SU-DHL-6 (cell line): ENCODE measurements at regions not wholly inside any gene's neighbourhood (a gene's known extent, or its start where the extent isn't known, plus 50 kb on each side); places are given as distances from the start of the nearest gene placed in this dataset.

Experiments
- H2AFZ ChIP-seq: fragments of 200-600 bp; sonication (generic); 2 replicates; pipeline ENCODE4 v1.6.1; 2014; ENCODE audit warnings: low read depth, mild to moderate bottlenecking, moderate library complexity, mixed read lengths, antibody characterized with exemption, low read length; ENCODE audit not compliant: severe bottlenecking
- H3F3A ChIP-seq: fragments of 200-600 bp; shearing (Covaris generic); 2 replicates; pipeline ENCODE4 v1.6.0; 2016; ENCODE audit warnings: antibody characterized with exemption, mild to moderate bottlenecking; ENCODE audit not compliant: insufficient read depth
- H3K27ac ChIP-seq: fragments of 200-600 bp; sonication (generic); 2 replicates; pipeline ENCODE4 v1.5.1; 2016; ENCODE audit warnings: low read depth, mild to moderate bottlenecking, low read length, moderate library complexity, mixed read lengths
- H3K27me3 ChIP-seq: fragments of 200-600 bp; sonication (generic), shearing (Covaris generic); 2 replicates; pipeline ENCODE4 v1.6.0; 2014; ENCODE audit warnings: mild to moderate bottlenecking, low read length
- H3K36me3 ChIP-seq: fragments of 200-600 bp; sonication (generic); 2 replicates; pipeline ENCODE4 v1.6.1; 2014; ENCODE audit warnings: mild to moderate bottlenecking, low read length, mixed read lengths
- H3K4me2 ChIP-seq: fragments of 300-600, 200-600 bp; shearing (Covaris generic), sonication (generic); 2 replicates; pipeline ENCODE4 v1.6.0; 2014; ENCODE audit warnings: low read length, low read depth, mild to moderate bottlenecking; ENCODE audit not compliant: poor library complexity, severe bottlenecking
- H3K4me3 ChIP-seq: fragments of 200-600 bp; sonication (generic); 2 replicates; pipeline ENCODE4 v1.5.1; 2014; ENCODE audit warnings: antibody characterized with exemption, low read length, mild to moderate bottlenecking, mixed read lengths; ENCODE audit not compliant: insufficient read depth, poor library complexity, severe bottlenecking
- H3K79me2 ChIP-seq: fragments of 200-600 bp; sonication (generic); 2 replicates; pipeline ENCODE4 v1.6.1; 2014; ENCODE audit warnings: mild to moderate bottlenecking, low read length, moderate library complexity; ENCODE audit not compliant: insufficient read depth
- H3K9ac ChIP-seq: fragments of 200-600 bp; sonication (generic); 2 replicates; pipeline ENCODE4 v1.7.0; 2014; ENCODE audit warnings: mild to moderate bottlenecking, low read length
- H3K9me2 ChIP-seq: fragments of 200-600 bp; sonication (generic); replicated peaks from 2 replicates; pipeline ENCODE4 v1.6.1; 2014; ENCODE audit warnings: low read length; ENCODE audit not compliant: insufficient read depth
- H3K9me3 ChIP-seq: fragments of 200-600 bp; sonication (generic); 2 replicates; pipeline ENCODE4 v1.6.1; 2014; ENCODE audit warnings: low read length, mixed read lengths; ENCODE audit not compliant: insufficient read depth
- H4K20me1 ChIP-seq: fragments of 200-600 bp; sonication (generic); 2 replicates; pipeline ENCODE4 v1.6.1; 2014; ENCODE audit warnings: low read depth, mild to moderate bottlenecking, antibody characterized with exemption, low read length, moderate library complexity, mixed read lengths
- CTCF ChIP-seq: fragments of 200-600 bp; sonication (generic); IDR thresholded peaks from one replicate; pipeline ENCODE4 v1.5.1; 2017; ENCODE audit warnings: antibody characterized with exemption, mild to moderate bottlenecking, low read length, moderate library complexity; ENCODE audit not compliant: insufficient read depth, poor library complexity, severe bottlenecking
- EZH2phosphoT487 ChIP-seq: fragments of 200-600 bp; sonication (generic), shearing (Covaris generic); conservative IDR thresholded peaks from 2 replicates; pipeline ENCODE4 v1.6.1; 2018; ENCODE audit warnings: mild to moderate bottlenecking, antibody characterized with exemption, low read length, moderate library complexity, mixed read lengths

GRCh38 chr14:104262515-104263514, 124.4 kb downstream of the KIF26A start:
- Histone ChIP-seq H2AFZ (no peak overlapping the region), H3K27me3 (no peaks in the 10 kb centered on the region), H3K79me2 (no peaks in the 10 kb centered on the region), H3K4me2 (no peak overlapping the region), H3K9me3 (no peaks in the 10 kb centered on the region), H3F3A (no peaks in the 10 kb centered on the region), H3K4me3 (no peak overlapping the region), H3K9ac (no peak overlapping the region), H3K36me3 (no peaks in the 10 kb centered on the region), H3K9me2 (no peaks in the 10 kb centered on the region), H4K20me1 (no peaks in the 10 kb centered on the region), H3K27ac (no peak overlapping the region)
- TF ChIP-seq EZH2phosphoT487 (no peak), CTCF (no peak)

- Histone ChIP-seq H3K4me3 (no peak overlapping the region), H3K27ac (no peak overlapping the region), H3K9ac (no peak overlapping the region), H4K20me1 (no peaks in the 10 kb centered on the region), H3K36me3 (no peaks in the 10 kb centered on the region), H2AFZ (no peak overlapping the region), H3F3A (no peaks in the 10 kb centered on the region), H3K9me3 (no peaks in the 10 kb centered on the region), H3K4me2 (no peak overlapping the region), H3K27me3 (no peaks in the 10 kb centered on the region), H3K9me2 (no peaks in the 10 kb centered on the region), H3K79me2 (no peaks in the 10 kb centered on the region)
- no peak for TF ChIP-seq CTCF
- TF ChIP-seq EZH2phosphoT487: no peak
Observed at GRCh38 chr14:104263675-104264358, 125.4 kb downstream of the KIF26A start.

GRCh38 chr14:104264495-104265265, 126.3 kb downstream of the KIF26A start:
- Histone ChIP-seq H3K36me3 (no peaks in the 10 kb centered on the region), H3K9me2 (no peaks in the 10 kb centered on the region), H3K4me2 (no peak overlapping the region), H2AFZ (no peak overlapping the region), H3K9me3 (no peaks in the 10 kb centered on the region), H4K20me1 (no peaks in the 10 kb centered on the region), H3K27ac (no peak overlapping the region), H3K9ac (no peak overlapping the region), H3K79me2 (no peaks in the 10 kb centered on the region), H3F3A (no peaks in the 10 kb centered on the region), H3K27me3 (no peaks in the 10 kb centered on the region), H3K4me3 (no peak overlapping the region)
- TF ChIP-seq CTCF: no peak
- no peak for TF ChIP-seq EZH2phosphoT487
